ENCODE measurements at regions not wholly inside any gene's neighbourhood (a gene's known extent, or its start where the extent isn't known, plus 50 kb on each side); places are given as distances from the start of the nearest gene placed in this dataset.
A peak's percentile ranks its signal among the peaks of the same experiment; 100 is the strongest.

DNA sequence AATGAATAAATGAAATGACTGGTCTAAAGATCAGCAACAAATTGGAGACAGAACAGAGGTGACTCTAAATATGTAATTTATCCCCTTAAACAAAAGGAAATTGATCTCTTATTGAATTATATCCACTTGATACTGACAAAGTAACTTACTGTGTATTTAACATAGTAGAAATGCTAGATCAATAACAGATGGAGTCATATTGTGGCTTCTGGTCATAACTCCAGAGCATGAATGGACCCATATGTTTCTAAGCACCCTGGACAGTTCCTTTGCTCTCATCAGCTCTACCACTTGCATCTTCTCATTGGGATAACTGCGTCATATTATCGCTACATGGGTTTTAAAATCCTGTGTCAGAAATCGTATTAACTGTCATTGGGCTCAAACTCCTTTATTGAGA, 222.3 kb downstream of the ETS1 start:
- peak; percentile 40 to 47 for DNase-seq

DNA sequence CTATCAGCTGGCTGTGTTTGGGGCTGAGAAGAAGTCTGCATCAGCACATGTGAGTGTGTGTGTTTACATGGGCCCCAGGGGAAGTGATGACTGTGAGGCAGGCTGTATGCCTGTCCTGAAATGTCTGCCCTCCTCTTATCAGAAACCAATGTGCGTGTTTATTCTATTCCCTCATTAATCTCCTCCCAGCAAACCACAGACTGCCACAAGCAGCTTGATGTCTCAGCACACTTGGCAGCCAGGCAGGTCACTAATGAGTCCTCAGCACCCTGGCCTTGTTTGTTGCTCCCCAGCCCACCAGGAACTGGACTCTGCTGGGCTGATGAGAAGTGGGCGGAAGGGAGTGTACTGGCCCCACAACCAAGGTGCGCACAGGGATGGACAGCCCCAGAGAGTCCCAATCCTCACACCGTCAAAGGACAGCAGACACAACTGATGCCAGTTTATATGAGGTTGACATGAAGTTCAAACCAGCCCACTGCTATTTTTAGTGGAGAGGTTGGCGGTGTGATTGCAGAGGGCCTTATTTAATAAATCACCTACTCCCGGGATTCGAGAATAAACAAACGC, 225.8 kb downstream of the ETS1 start:
- peak in 1 of 2 donors; percentile 24 for DNase-seq

DNA sequence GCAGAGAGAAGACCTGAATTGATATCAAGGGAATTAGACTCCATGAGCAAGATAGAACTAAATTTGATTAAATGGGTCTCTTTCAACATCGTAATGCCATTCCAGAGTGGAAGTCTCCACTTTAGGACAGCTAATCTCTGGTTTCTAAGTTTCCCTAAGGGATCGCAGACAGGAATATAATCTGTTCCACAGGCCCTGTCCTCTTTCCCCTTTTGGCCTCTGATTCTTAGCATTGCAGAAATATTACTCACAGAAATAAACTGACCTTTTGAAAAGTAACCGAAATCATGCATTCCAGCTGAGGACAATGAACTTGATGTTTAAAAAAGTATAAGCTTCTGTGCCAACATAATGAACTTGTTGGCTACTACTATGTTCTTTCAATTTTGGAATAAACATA, 227.8 kb downstream of the ETS1 start:
- DNase-seq = no peak

DNA sequence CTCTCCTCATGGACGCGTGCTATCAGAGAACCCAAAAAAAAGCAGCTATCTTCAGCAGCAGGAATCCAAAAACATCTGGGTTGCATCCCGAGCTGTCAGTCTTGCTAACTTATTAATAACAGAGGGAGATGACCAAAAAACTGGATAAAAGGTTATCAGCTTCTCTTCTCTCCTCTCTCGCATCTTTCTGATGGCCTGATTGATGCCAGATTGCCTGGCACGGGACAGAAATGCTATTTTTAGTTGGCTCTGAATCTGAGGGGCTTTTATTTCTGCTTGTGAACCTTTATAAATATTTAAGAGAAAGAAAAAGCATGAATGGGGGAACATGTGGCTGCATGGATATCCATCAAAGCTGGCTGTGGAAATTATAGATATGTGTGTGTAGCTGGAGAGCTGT, 230.3 kb downstream of the ETS1 start:
- no peak for DNase-seq

DNA sequence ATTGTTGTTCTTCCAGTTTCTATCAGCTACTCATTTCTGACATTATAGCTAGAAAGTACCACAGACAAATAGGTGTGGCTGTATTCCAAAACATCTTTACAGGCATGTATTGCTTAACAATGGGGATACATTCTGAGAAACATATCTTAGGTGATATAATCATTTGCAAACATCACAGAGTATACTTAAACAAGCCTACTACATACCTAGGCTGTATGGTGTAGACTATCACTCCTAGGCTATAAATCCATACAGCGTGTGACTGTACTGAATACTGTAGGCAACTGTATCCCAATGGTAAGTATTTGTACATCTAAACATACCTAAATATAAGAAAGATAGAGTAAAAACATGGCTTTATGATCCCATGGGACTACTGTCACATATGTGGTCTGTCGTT, 231.8 kb downstream of the ETS1 start:
- DNase-seq = no peak

DNA sequence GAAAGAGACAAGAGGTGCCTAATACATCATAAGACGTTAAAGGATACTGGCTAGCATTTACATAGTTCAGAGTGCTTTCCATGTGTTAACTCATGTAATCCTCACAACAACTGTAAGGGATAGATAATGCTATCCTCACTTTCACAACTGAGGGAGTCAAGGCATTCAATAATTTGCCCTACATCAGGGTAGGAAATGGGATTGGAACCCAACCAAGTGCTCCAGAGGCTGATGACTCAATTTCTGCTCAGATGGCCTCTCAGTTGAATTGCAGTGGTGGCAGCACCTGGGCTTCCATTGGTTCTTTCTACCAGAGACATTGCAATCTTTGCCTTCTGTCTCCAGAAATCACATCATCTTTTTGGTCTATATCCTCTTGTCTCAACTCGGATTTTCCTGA, 232.9 kb downstream of the ETS1 start:
- no peak for DNase-seq

DNA sequence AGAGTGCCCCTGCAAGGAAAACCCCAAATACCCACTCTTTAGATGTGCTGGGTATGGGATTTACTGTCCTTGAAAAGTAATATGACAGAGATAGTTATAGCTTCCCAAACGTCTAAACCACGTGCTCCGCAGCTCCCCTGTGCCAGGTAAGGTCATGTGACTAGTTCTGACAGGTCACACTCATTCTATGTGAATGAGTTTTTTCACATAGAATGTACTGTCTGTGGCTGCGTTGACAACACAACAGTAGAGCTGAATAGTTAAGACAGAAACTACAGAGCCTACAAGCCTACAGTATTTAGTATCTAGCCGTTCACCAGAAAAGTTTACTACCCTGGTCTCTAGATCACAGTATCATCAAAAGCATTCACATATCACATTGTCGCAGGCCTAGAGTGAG, 236.2 kb downstream of the ETS1 start:
- DNase-seq = no peak

DNA sequence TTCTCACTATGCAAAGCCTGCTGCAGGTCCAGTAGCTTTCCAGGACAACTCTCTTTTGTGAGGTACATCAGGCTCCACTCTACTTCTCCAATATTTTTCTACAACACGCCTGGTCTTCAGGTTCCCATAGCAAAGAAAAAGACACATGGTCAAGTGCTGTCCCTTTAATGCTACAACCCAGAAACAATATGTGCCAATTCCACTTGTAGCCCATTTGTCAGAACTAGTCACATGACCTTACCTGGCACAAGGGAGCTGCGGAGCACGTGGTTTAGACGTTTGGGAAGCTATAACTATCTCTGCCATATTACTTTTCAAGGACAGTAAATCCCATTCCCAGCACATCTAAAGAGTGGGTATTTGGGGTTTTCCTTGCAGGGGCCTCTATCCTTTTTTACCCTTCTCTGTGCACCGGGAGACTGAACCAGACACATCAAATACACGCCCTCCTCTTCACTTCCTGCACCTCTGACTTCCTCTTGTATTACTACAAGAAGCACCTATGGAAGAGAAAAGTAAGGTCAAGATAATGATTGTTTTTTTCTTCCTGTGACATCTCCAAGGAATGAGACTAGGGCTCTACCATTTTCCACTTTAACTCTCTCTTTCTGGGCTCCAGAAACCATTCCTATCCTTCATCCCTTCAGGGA, 237.6 kb downstream of the ETS1 start:
- DNase-seq = no peak

DNA sequence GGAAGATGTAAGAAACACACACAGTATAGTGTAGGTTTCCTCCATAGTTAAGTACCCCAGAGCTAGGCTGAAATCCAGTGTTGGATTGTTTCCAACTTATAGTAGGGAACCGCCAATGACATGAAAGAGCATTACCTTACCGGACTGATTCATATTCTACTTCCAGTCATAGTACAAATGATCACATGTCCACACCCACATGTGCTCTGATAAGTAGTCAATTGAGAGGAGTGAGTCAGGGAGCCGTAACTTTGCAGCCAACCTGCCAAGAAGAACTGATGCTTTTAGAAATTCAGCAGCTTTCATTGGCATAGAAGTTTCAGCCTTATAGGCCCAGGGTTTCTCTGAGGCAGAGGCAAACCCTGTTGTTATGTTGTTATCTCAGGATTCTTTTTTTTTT, 240.6 kb downstream of the ETS1 start:
- DNase-seq = no peak

DNA sequence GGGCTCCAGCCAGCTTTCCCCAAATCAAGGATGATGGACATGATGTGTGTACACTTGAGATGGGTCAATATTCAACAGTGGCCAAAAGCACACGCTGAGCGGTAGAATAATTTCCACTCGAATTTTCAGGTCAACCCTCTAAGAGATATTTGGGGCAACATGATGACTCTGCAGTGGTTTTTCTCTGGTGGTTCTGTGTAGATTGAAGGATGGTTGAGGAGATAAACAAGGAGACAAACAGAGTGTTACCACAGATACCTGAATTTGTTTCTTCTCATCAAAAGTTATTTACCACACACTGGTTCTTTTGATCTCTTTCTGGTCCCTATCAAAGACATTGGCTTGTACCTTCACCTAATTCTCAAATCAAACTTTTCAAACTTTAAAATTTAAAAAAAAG, 242.0 kb downstream of the ETS1 start:
- no peak for DNase-seq

DNA sequence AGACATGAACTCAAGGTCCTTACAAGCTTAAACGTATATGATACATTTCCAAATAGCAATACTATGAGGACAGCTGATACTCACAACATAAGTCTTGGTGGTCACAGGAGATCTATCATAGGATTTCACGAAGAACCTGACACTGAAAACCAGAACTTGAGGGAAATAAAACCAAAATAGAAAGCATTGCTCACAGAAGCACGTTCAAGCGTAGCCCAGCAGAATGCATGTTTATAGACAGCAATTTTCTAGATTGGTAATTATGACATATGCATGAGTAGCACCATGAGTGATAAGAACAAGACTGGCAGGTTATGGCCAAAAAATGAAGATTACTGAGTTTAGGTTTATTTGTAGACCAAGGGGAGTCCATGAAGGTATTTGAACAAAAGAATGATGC, 243.5 kb downstream of the ETS1 start:
- DNase-seq = no peak

DNA sequence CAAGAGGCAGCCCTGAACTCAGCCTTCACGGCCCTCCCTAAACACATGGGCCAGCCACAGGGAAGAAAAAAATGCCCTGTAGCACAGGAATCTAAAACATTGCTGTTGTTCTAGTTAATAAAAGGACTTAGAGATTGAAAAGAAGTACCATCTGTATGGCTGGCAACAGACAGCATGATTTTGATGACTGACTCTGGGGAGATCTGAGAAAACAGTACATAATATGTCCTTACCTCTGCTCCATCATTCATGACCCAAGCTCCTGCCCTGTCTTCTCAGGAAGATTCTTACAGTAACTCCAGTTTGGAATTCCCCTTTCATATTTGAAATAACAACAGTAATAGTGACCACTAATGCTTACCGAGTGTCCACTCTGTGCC, 244.2 kb downstream of the ETS1 start:
- no peak for DNase-seq

DNA sequence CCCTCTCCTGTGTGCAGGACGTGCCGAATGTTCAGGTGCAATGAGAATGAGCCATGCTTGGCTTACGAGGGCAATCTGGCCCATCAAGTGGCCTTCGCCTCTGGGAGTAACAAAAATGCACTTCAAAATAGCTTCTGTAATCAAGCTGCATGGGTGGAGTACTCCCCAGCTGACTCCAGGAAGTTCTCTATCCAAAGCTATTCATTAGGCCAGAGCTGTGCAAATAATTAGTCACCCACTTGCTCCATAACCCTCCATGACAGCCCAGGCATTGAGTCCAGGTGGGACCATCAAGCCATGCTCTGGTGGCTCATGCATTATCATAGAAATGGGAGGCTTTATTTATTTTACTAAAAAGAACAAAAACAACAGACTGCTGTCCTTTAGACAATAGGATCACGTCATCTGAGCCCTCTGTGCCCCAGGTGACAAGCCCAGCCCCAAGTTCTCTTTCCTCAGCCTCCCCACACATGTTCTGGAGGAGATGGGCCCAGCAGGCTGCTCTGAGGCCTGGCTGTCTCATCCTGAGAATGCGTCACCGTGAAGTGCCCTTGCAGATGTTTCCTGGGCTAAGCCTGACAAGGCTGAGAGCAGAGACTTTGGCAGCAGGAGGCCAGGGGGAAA, 244.7 kb downstream of the ETS1 start:
- DNase-seq = no peak

DNA sequence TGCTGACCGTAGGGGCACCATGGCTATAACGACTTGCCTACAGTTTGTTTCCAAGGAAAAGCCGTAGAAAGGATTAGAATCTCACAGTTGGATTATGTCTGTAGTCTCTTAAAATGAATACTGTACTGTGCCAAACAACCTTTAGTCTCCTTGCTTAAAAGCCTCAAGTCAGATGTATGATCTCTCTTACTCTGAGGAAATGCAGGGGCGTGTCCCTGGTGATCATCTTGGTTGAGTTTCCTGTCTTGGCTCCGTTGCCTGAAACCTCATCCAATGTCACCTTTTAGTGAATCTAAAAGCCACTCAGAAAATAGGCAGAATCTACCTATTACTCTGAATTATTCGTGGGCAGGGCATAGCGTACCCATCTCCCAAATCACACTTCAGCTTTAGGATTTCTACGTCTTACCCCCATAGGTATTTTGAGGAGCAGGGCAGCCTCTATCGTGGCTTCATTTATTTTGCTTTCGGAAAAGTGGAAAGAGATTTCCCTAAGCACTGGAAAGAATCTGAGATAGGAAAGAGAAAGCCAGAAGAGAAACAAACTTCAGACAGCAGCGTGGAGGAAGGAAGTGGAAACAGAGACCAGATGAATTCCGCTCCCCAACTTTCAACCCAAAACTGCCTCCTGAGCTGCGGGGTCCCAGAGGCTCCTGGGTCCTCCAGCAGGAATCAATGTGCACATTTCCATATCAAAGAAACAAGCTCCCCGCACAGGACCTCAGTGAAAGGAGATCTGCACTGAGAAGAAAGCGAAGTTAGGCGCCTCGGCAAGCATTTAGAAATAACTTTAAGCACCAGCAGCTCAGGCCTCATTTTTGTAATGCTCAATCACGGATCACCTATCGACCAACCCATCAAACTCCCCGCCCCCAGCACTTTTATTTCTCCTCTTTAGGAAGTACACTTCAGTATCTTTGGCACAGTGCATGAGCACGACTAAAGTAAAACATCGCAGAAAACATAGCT, 245.8 kb downstream of the ETS1 start:
- DNase-seq = no peak

DNA sequence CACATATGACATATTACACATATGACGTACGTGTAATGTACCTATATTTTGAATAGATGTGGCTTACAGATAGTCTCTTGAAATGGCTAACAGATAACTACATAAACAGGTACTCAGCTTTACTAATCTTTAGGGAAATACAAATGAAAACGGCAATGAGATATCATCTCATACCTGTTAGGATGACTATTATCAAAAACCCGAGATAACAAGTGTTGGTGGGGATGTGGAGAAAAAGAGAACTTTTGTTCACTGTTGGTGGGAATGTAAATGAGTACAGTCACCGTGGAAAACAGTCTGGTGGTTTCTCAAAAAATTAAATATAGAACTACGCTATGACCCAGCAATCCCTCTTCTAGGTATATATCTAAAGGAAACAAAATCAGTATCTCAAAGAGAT, 247.6 kb downstream of the ETS1 start:
- DNase-seq = no peak

DNA sequence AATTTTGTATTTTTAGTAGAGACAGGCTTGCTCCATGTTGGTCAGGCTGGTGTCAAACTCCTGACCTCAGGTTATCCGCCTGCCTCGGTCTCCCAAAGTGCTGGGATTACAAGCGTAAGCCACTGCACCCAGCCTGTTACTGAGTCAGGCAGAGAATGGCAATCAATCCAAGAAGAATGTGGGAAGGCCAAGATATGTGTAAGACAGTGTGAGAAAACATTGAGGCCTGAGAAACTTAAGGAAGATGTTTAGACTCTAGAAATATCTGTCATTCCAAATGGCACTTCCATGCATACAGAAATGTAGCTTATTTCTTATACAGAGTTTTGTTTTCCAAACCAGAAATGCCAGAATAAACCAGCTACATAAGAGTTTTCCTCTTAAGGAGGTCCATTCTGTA, 248.5 kb downstream of the ETS1 start:
- no peak for DNase-seq

DNA sequence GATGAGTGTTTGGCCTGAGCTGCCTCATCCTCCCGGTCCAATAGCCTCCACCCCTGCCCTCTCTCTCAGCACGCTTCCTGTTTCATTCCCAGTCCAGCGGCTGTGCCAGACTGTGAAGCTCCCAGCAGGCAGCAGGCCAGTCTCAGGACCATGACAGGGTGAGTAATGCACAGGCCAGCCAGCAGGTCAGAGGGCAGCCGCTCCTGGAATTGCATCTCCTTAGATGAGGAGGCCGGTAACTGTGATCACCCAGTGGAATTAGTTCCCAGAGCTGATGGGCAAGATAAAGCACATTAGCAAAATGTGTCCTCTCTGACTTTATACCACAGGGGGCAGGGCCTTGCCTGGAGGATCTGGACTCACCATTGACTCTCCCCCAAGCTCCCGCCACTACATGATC, 251.2 kb downstream of the ETS1 start:
- DNase-seq = no peak

DNA sequence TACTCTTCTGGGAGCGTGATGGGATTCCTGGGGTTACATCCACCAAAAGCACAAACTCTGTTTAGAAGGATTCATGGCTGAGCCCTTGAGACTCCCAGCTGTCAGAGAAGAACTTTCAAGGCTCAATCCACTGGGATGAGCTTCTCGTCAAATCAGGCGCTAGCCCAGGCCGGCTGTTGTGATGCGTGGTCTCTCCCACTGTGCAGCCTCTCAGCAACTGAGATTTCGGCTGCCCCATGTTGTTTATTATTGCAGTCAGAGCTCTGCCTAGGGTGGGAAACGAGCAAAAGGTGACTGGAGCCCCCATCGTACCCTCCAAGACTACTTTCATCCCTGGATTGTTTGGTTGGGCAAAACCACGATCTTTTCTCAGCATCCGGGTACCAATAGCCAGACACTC, 251.6 kb downstream of the ETS1 start:
- DNase-seq = no peak

DNA sequence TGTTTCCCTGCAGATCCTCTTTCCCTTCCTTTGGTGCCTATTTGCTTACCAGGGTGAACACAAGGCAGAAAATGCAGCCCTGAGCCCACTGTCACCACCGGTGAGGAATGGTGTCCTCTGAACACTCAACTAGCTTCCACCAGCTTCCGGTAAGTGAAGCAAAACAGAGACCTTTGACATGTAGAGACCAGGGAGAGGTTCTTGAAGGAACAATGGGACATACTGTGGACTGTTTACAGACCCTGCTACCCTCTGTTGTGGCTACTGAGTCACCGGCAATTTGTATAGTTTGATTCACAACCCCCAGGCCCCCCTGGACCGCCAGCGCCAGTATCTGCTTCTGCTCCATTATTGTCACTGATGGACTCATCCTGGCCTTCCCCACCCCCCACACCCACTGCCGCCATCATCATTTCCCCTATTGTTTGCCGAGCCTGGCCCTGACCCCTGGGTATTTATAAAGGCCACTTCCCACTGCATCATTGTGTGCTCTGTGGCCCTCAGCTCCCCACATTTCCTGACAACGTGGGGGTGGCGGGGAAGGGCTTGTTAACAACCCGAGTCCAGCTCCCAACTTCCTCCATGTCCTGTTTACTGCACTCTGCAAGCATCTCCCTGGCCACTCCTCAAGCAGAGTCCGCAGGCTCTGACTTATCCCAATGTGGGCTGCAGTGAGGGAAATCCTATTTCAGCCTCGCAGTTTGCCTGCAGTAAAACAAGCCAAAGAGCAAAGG, 252.9 kb downstream of the ETS1 start:
- peak in 1 of 2 donors; percentile 55 for DNase-seq

DNA sequence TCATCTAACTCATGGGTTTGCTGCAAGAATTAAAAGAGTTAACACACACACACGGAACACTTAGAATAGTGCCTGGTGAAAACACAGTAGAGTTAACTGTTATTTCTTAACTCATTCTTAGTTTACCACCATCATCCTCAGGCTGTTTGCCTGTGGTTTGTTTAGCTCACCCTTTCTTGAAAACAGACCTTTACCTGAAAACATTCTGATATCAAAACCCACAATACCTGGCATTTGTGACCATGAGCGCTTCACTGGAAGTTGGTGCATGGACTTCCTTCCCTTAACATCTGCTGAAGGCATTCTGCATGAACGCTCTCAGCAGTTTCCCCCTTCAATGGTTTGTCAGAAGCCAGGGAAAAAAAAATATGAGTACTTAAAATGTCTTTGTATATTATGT, 256.0 kb downstream of the ETS1 start:
- DNase-seq = no peak

DNA sequence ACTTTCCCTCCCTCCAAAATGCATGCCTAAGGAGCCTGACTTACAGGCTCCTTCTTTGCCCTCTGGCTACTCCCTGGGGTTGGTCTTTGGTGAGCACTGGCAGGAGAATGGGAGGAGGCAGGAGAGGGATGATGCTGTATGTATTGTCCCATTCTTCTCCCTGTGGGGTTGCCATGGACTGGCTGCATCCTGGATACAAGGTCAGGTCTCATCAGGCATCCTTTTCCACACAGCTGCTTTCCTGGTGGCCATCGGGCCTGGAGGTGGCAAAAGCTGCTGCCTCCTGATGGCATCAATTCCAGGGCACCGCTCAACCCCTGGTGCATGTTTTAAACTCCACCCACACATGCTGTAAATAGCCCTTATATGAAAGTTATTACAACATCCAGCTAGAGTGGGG, 257.2 kb downstream of the ETS1 start:
- no peak for DNase-seq

DNA sequence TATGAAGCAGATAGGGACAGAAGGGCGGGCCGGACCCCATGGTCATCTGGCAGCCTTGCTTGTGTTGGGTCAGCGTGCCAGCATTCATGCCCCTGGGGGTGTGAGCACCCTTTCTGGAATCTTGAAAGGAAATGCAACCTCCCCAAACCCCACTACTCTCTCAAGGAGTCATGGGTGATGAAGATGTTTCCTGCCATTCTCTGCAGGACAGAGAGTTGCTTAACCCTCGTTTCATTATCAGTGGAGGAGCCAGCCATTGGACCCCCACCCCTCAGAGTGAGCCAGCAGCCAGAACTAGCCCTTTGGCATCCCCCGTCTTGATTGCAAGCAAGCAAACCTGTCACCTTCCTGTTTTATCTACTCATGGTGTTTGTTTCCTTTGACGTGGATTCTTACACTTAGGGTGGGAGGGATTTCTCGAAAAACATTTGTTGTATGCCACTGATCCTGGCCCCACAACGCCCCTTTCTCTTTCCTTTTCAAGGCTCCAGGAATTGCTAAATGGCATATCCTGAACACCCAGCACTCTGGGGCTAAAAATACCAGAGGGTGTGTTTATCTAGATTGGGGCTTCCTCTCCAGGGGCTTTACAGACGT, 258.3 kb downstream of the ETS1 start:
- DNase-seq = no peak
